Bronchial epithelial cell (primary cell): ENCODE measurements at regions not wholly inside any gene's neighbourhood (a gene's known extent, or its start where the extent isn't known, plus 50 kb on each side); places are given as distances from the start of the nearest gene placed in this dataset.

ENCODE experiments used
- DNase-seq: peaks from one replicate; pipeline ENCODE4 v3.0.0-alpha.2; 2010; ENCODE audit warnings: low read depth
- FAIRE-seq: peaks from 2 replicates; lab custom pipeline; 2011; peaks lifted over from hg19 to GRCh38; lab: Jason Lieb, UNC
- H3K27me3 ChIP-seq: 2 replicates; pipeline ENCODE4 v1.5.1; 2011; ENCODE audit warnings: low read length; ENCODE audit not compliant: control insufficient read depth, insufficient read depth
- H3K36me3 ChIP-seq: 2 replicates; pipeline ENCODE4 v1.5.1; 2011; ENCODE audit warnings: low read length; ENCODE audit not compliant: control insufficient read depth, insufficient read depth
- H3K4me3 ChIP-seq: 2 replicates; pipeline ENCODE4 v1.5.1; 2011; ENCODE audit warnings: mild to moderate bottlenecking, low read depth, low read length, control low read depth
- TF ChIP-seq, protein P1 (sequence below): IDR thresholded peaks from 2 replicates; pipeline ENCODE4 v1.5.1; 2011; ENCODE audit warnings: mild to moderate bottlenecking, moderate library complexity, low read length, control low read depth, inconsistent platforms; ENCODE audit not compliant: insufficient read depth, severe bottlenecking

DNA sequence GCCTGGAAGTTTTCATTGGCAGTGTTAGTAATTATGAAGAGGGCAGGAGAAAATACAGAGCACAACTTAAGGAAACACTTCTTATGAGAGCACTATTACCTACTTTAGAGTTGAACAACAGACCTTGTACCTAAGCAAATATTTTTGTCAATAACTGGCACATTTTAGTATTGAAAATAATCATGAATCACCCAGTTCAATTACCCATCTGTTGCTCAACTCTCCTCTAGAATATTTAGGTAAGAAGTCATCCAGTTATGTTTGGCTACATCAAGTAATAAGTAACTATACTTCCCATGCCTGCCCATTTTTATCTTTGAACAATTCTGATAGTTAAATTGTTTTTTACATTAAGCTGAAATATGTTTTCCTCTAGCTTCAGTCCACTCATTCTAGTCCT, 893.4 kb downstream of the DIAPH3 start:
- H3K27me3 ChIP-seq, result no peaks in the 10 kb centered on the region
- DNase-seq, result peak; percentile 1
- no peak overlapping the region for H3K4me3 ChIP-seq
- H3K36me3 ChIP-seq, result no peaks in the 10 kb centered on the region
- TF ChIP-seq, protein P1, sequence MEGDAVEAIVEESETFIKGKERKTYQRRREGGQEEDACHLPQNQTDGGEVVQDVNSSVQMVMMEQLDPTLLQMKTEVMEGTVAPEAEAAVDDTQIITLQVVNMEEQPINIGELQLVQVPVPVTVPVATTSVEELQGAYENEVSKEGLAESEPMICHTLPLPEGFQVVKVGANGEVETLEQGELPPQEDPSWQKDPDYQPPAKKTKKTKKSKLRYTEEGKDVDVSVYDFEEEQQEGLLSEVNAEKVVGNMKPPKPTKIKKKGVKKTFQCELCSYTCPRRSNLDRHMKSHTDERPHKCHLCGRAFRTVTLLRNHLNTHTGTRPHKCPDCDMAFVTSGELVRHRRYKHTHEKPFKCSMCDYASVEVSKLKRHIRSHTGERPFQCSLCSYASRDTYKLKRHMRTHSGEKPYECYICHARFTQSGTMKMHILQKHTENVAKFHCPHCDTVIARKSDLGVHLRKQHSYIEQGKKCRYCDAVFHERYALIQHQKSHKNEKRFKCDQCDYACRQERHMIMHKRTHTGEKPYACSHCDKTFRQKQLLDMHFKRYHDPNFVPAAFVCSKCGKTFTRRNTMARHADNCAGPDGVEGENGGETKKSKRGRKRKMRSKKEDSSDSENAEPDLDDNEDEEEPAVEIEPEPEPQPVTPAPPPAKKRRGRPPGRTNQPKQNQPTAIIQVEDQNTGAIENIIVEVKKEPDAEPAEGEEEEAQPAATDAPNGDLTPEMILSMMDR, result no peak
- FAIRE-seq, result no peak

DNA sequence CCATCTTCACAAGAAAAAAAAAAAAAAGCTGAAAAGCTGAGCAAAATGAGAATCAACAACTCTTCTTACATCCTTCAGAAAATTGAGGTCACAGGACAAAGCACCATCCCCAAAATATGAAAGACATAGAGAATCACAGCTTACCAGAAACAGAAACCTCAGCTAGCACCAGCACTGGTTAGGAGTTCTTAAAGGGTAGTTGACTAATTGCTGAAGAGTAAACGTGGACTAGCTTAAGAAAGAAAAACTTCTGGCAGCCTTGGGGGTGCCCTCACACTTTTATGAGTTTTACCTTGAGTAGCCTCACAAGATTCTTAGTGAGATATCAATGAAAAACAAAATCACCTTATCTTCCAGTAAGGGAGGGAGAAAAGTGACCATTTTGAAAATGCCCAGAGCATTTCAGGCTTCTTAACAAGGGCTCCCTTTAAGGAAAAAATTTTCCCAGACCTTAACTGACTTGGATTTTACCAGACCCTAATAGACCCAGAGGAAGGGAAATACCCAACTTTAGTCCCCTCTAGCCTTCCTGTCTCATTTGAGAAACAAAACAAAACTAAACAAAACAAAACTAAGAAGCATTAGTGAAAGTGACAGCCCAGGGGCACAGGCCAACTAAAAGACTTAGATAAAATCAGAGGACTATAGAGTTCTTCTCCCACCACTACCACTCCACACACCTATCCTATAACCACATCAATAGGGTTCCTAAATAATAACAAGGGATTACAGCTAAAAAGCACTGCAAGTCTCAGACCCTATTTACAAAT, 888.6 kb downstream of the DIAPH3 start:
- FAIRE-seq, result no peak
- Histone ChIP-seq H3K4me3 (no peak overlapping the region), H3K27me3 (no peaks in the 10 kb centered on the region), H3K36me3 (no peaks in the 10 kb centered on the region)
- DNase-seq, result no peak
- TF ChIP-seq, protein P1, result no peak

DNA sequence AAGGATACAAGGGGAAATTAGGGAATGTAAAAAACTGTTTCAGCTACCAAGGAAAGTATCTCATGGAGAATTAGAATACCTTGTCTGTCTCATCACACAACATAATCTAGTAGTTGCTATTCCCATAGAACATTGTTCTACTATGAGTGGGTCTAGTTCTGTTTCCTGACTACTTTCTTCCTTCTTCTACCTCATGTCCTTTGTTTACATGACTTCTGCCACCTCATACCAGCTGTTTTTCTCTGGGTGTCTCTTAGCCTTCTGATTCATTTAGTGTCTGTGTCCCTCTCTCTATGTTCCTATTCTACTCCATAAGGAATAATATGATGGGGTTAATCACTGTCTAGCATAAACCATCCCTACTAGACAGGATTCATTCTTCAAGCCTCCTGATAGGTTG, 887.3 kb downstream of the DIAPH3 start:
- DNase-seq, result peak; percentile 1
- no peak for FAIRE-seq
- Histone ChIP-seq H3K4me3 (no peak overlapping the region), H3K27me3 (no peaks in the 10 kb centered on the region), H3K36me3 (no peaks in the 10 kb centered on the region)
- TF ChIP-seq, protein P1, result no peak

DNA sequence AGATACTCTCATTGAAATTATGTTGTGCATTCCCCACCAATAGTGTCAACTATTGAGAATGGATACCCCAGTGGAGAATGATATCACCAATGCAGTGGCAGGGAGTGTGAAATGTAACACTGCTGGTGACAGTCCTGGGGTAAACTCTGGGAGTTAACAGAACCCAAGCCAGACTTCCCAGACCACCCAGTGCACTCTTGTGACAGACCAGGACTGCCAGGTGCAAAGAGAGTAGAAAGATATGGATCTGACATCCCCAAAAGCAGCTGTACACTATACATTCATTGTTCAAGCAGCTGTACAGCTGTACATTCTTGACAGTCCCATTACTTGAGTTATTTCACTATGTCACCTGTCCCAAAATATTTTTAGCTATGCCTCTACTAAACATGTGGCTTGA, 886.6 kb downstream of the DIAPH3 start:
- no peak overlapping the region for H3K4me3 ChIP-seq
- H3K36me3 ChIP-seq, result no peaks in the 10 kb centered on the region
- TF ChIP-seq, protein P1, result no peak
- FAIRE-seq (no peak), DNase-seq (no peak)
- no peaks in the 10 kb centered on the region for H3K27me3 ChIP-seq

DNA sequence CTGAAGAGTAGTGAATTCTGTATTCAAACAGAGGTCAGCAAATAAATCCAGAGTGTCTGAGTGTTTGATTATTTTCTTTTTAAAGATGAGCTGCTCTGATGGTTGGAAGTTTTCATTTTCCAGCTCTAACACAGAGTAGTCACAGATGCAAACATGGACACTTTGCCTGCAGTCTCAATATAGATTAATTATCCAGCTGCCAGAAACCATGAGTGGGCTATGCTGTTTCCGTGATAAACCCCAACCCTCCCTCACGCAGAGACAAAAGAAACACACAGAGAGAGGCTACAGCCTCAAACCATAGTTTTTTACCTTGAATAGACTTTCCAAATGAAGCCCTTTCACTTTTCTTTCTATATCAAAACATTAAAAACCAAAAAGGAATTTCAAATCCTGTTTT, 884.7 kb downstream of the DIAPH3 start:
- no peak for DNase-seq
- H3K27me3 ChIP-seq, result no peaks in the 10 kb centered on the region
- FAIRE-seq, result no peak
- H3K36me3 ChIP-seq, result no peaks in the 10 kb centered on the region
- TF ChIP-seq, protein P1, result no peak
- H3K4me3 ChIP-seq, result no peak overlapping the region

DNA sequence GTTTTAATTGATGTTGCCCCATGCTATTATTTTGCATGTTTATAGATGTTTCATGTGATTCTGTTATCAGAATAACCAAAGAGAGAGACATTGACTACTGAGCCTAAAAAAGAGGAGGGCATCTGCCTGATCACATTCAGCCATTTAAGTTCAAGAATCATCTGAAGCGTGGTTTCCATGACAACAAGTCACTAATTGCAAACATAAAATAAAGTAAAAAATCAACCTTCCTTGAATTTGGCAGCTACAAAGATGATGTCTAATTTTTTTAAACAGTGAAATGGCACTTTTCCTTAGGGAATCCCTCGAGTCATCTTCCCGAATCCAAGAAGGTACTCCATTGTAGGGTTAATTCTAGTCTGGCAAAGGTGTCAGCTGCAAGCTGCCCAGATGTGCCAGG, 884.2 kb downstream of the DIAPH3 start:
- Histone ChIP-seq H3K4me3 (no peak overlapping the region), H3K36me3 (no peaks in the 10 kb centered on the region), H3K27me3 (no peaks in the 10 kb centered on the region)
- DNase-seq, result no peak
- no peak for FAIRE-seq
- TF ChIP-seq, protein P1, result no peak
